HG03060 (cell line): ENCODE measurements at regions not wholly inside any gene's neighbourhood (a gene's known extent, or its start where the extent isn't known, plus 50 kb on each side); places are given as distances from the start of the nearest gene placed in this dataset.
"Not testable (repeated sequence)": the region's sequence is repeated elsewhere in the genome, so short reads cannot be mapped to it uniquely, and the experiment has no call there.

Experiments used
- ATAC-seq: cut with Tn5 transposase; IDR thresholded peaks from one replicate; pipeline ENCODE4 v1.9.1; 2021; ENCODE audit warnings: low read depth, moderate number of reproducible peaks; ENCODE audit not compliant: unreplicated experiment

DNA sequence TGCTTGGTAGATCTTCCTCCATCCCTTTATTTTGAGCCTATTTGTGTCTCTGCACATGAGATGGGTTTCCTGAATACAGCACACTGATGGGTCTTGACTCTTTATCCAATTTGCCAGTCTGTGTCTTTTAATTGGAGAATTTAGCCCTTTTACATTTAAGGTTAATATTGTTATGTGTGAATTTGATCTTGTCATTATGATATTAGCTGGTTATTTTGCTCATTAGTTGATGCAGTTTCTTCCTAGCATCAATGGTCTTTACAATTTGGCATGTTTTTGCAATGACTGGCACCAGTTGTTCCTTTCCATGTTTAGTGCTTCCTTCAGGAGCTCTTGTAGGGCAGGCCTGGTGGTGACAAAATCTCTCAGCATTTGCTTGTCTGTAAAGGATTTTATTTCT lies 72.4 kb downstream of the HNRNPD start:
- not testable (repeated sequence) for ATAC-seq

DNA sequence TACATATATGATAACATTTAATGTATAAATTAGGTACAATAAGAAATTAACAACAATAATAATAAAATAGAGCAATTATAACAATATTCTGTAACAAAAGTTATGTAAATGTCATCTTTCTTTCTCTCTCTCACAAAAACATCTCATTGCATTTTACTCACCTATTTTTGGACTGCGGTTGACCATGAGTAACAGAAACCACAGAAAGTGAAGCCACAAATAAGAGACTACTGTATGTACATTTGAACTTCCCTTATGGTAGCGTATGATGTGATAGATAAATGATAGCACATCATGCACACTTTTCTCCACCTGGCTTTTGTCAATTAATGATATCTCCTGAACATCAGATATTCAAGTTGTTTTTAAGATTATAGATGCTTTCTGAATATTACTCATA lies 80.5 kb downstream of the HNRNPD start:
- ATAC-seq: peak; percentile 99

DNA sequence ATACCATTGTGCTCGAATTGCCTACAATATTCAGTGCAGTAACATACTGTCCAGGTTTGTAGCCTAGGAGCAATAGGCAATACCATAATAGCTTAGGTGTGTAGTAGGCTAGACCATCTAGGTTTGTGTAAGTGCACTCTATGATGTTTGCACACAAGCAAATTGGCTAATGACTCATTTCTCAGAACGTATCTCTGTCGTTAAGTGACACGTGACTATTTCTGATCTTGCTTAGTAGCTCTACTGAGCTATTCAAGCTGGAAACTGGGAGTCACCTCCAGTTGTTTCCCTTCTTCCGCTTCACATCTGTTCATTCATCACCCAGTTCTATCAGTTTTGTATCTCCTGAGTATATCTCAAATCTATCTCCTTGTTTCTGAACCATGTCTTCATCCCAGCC lies 86.1 kb downstream of the HNRNPD start:
- ATAC-seq: no peak

- ATAC-seq: peak; percentile 100
Observed at GRCh38 chr4:82284858-82285805, 88.7 kb downstream of the HNRNPD start.

GRCh38 chr4:82284475-82284857 lies 89.3 kb downstream of the HNRNPD start:
- no peak for ATAC-seq

DNA sequence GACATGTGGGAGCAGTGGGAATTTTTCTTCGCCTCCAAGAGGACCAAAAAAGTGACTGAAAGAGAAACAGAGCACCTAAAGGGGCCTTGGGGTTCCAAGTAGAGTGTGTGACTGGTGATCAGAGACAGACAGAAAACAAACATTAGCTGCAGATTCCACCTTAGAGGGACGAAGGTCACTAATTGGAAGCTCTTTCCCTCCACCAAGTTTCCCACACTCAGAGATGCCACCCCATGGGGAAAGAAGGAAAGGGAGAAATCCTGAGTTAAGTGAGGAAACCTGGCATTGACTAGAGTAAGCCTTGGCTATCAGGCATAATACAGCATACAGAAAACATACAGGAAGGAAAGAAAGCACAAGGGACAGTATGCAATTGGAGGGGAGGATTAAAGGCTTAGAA lies 90.9 kb downstream of the HNRNPD start:
- no peak for ATAC-seq

DNA sequence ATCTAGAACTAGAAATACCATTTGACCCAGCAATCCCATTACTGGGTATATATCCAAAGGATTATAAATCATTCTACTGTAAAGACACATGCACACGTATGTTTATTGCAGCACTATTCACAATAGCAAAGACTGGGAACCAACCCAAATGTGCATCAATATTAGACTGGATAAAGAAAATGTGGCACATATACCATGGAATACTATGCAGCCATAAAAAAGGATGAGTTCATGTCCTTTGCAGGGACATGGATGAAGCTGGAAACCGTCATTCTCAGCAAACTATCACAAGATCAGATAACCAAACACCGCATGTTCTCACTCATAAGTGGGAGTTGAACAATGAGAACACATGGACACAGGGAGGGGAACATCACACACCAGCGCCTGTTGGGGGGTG lies 94.2 kb downstream of the HNRNPD start:
- ATAC-seq: not testable (repeated sequence)

DNA sequence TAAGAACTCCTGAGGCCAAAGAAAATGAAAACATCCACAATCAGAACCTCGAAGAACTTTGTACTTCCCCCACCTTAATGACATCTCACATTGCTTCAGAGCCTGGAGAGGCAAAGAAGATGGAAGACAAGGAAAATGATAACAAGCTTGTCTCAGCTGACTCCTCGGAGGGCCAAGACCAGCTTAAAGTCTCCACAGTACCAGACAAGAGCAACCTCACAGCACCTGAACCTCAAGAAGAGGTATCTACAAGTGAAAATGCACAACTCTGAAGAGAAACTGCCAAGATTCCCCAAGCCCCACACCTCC lies 97.5 kb downstream of the HNRNPD start:
- ATAC-seq: no peak

DNA sequence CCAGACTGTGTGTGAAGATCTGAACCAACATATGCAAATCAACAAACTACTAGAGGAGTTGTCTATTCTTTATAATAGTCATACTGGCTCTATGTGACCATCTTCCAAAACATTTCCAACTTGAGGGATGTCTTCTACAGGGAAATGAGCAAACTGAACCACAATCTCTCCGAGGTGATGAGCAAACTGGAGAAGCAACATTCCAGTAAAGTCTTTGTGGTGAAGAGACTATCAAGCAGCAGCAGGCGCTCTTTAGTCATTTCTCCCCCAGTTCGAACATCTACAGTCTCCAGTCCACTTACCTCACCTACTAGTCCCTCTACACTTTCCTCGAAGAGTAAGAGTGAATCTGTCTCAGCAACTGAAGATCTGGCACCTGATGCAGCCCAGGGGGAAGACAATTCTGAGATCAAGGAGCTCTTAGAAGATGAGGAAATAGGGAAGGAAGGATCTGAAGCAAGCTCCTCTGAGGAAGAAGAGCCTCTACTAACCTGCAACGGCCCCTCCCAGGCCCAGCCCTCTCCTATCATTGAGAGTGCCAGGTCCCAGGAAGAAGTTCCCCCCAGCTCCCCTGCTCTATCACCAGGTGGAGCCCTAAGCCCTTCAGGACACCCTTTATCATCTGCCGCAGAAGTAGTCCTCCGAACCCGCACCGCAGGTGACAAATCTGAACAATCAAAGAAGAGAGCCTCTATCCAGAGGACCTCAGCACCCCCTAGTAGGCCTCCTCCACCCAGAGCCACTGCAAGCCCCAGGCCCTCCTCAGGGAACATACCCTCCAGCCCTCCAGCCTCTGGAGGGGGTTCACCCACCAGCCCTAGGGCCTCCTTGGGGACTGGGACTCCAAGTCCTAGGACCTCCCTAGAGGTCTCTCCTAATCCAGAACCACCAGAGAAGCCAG lies 98.1 kb downstream of the HNRNPD start:
- no peak for ATAC-seq

DNA sequence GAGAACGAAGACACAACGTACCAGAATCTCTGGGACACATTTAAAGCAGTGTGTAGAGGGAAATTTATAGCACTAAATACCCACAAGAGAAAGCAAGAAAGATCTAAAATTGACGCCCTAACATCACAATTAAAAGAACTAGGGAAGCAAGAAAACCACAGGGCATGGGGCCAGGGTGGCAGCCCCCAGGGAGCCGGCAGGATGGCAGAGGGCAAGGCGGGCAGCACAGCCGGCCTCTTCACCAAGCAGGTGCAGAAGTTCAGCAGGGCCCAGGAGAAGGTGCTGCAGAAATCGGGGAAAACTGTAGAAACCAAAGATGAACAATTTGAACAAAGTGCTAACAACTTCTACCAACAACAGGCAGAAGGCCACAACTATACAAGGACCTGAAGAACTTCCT lies 99.1 kb downstream of the HNRNPD start:
- not testable (repeated sequence) for ATAC-seq

DNA sequence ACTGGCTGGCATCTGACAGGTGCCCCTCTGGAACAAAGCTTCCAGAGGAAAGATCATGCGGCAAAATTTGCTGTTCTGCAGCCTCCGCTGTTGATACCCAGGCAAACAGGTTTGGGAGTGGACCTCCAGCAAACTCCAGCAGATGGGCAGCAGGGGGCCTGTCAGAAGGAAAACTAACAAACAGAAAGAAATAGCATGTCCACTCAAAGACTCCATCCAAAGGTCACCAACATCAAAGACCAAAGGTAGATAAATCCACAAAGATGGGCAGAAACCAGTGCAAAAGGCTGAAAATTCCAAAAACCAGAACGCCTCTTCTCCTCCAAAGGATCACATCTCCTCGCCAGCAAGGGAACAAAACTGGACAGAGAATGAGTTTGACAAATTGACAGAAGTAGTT lies 101.3 kb downstream of the HNRNPD start:
- ATAC-seq: not testable (repeated sequence)

DNA sequence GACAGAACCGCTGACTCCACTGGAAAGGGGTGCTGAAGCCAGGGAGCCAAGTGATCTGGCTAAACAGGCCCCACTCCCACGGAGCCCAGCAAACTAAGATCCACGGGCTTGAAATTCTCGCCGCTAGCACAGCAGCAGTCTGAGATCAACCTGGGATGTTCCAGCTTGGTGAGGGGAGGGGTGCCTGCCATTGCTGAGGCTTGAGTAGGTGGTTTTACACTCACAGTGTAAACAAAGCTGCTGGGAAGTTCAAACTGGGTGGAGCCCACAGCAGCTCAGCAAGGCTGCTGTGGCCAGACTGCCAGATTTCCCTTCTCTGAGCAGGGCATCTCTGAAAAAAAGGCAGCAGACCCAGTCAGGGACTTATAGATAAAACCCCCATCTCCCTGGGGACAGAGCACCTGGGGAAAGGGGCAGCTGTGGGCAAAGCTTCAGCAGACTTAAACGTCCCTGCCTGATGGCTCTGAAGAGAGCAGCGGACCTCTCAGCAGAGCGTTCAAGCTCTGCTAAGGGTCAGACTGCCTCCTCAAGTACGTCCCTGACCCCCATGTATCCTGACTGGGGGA lies 101.8 kb downstream of the HNRNPD start:
- not testable (repeated sequence) for ATAC-seq

DNA sequence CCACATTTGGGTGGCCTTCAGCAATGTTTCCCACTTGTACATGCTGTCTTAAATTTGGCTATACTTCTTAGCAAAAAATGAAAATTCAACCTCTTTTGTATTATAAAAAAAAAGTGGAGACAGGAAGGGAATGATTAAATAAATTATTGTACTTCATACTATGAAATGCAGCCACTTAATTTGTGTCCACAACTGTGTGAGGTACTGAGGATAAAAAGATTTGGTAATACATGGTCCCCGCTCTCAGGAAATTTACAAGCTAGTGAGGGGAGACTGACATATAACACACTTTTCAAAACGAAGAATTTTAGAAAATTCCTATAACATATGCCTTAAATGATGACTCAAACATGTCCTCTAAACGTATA lies 105.0 kb downstream of the HNRNPD start:
- no peak for ATAC-seq

DNA sequence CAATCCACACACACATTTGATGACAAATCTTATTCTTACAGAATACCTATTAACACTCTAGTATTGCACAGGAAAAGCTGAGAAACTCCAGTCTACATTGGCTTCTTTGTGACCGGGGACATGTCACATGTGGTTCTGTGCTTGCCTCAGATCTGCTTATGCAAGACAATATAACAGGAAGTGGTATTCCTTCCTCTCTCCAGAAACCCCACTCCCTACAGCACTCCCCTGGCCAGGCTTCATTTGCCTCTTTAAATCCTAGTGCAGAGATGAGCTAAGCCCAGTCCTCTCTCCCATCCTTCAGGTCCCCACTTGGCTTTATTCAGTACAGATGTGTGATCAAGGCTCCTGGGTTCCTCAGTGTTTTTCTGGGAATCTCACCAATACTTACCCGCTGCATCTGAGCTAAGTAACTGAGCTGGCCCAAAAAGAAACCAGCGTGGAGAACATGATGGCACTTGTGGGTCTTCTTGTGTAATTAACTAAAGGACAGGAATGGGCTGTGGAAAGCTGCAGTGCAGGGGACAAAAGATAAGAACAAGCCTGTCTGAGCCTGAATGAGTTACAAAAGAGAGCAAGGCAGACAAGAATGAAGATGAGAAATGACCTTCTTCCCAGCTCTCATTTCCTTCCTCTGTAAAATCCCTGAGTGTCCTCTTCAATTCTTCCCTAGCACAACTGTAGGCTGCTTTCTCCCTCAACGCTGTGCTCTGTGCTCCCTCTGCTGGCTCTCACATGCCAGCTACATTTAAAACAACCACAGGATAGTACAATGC lies 105.6 kb downstream of the HNRNPD start:
- ATAC-seq: peak; percentile 87

DNA sequence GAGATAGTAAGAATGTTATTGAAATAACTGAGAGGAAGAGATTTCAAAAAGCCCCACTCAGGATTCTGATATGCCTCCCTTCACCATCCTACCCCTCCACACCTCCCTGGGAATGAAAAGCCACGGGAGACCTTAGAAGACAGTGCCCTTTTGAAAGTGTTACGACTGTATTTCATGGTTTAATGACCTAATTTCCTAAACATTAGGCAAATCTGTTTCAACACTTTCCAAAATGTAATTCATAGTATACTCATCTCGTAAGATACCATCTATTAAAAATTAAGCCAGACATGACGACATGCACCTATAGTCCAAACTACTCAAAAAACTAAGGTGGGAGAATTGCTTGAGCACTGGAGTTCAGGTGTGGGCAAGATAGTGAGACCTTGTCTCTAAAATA lies 106.3 kb downstream of the HNRNPD start:
- no peak for ATAC-seq

GRCh38 chr4:82266345-82266744 lies 107.4 kb downstream of the HNRNPD start:
- no peak for ATAC-seq

DNA sequence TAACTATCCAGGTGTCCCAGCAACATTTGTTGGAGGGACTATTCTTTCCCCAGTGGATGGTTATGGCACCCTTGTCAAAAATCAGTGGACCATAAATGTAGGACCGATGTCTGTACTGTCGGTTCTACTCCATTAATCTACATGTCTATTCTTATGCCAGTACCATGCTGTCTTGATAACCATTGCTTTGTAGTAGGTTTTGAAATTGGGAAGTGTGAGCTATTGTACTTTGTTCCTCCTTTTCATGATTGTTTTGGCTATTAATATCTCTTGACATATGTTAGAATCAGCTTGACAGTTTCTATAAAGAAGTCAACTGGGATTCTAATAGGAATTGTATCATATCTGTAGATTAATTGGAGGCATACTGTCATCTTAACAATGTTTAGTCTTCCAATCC lies 112.7 kb downstream of the HNRNPD start:
- no peak for ATAC-seq

DNA sequence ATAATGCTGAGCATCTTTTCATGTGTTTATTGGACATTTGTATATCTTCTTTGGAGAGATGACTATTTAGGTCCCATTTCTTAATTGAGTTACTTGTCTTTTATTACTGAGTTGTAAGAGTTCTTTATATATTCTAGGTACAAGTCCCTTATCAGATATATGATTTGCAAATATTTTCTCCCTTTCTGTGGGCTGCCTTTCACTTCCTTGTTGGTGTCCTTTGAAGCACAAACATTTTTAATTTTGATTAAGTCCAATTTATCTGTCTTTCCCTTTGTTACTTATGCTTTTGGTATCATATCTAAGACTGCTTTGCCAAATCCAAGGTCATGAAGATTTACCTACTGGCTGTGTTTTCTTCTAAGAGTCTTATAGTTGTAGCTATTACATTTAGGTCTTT lies 113.2 kb downstream of the HNRNPD start:
- ATAC-seq: no peak

- ATAC-seq: no peak
Observed at GRCh38 chr4:82256718-82257117, 117.1 kb downstream of the HNRNPD start.

- ATAC-seq: no peak
Observed at GRCh38 chr4:82255657-82256056, 118.1 kb downstream of the HNRNPD start.
